Endothelial cell of umbilical vein (primary cell): ENCODE measurements at regions not wholly inside any gene's neighbourhood (a gene's known extent, or its start where the extent isn't known, plus 50 kb on each side); places are given as distances from the start of the nearest gene placed in this dataset.

Experiments used
- BruUV-seq: library from RNA; stranded (reverse); fragments of 400-500 nt; replicated peaks from 2 replicates; lab custom pipeline; 2021; lab: Mats Ljungman, UMichigan
- CTCF ChIA-PET: fragments of 300-600, 350-600 bp; sonication (Branson Sonifier 250); formaldehyde crosslinking; loops from one replicate; lab custom pipeline; 2021; ENCODE audit warnings: antibody characterized with exemption, inconsistent platforms; lab: Charles Lee
- POLR2A ChIA-PET: fragments of 300-600, 350-600 bp; sonication (Branson Sonifier 250); formaldehyde crosslinking; loops from one replicate; lab custom pipeline; 2021; ENCODE audit warnings: antibody characterized with exemption, inconsistent platforms; lab: Charles Lee
- DNase-seq: peaks from one replicate; pipeline ENCODE4 v3.0.0-alpha.2; 2011; ENCODE audit warnings: low read depth, low spot score
- FAIRE-seq: peaks from 2 replicates; lab custom pipeline; 2011; peaks lifted over from hg19 to GRCh38; lab: Jason Lieb, UNC
- H2AFZ ChIP-seq: 2 replicates; pipeline ENCODE4 v1.6.0; 2012; ENCODE audit warnings: low read depth, low read length, control low read depth, inconsistent platforms
- H3K27ac ChIP-seq: 2 replicates; pipeline ENCODE4 v1.5.1; 2011; ENCODE audit warnings: low read depth, mild to moderate bottlenecking, control low read depth, low read length, moderate library complexity; ENCODE audit not compliant: insufficient read depth
- H3K27me3 ChIP-seq, 2 experiments: 2 replicates each; pipeline versions ENCODE4 v1.6.0 to v1.6.1; 2011; ENCODE audit warnings: low read length in 2 of 2, mixed read lengths in 1 of 2; ENCODE audit not compliant: control insufficient read depth in 2 of 2, insufficient read depth in 2 of 2
- H3K36me3 ChIP-seq, 2 experiments: 2 replicates in 1 of 2; 3 replicates in 1 of 2; pipeline ENCODE4 v1.5.1; 2011; ENCODE audit warnings: low read length in 2 of 2, mild to moderate bottlenecking in 1 of 2, moderate library complexity in 1 of 2; ENCODE audit not compliant: control insufficient read depth in 2 of 2, insufficient read depth in 2 of 2; ENCODE audit errors: extremely low read depth in 1 of 2
- H3K4me1 ChIP-seq: 3 replicates; pipeline ENCODE4 v1.5.1; 2011; ENCODE audit warnings: mild to moderate bottlenecking, low read length; ENCODE audit not compliant: control insufficient read depth, insufficient read depth; ENCODE audit errors: extremely low read depth
- H3K4me2 ChIP-seq: 2 replicates; pipeline ENCODE4 v1.6.1; 2011; ENCODE audit warnings: low read length, control low read depth, mixed read lengths; ENCODE audit not compliant: insufficient read depth
- H3K4me3 ChIP-seq, 3 experiments: fragments of 200-600 bp in 1 of 3; sonication (generic), shearing (Covaris generic) in 1 of 3; replicated peaks in 1 of 3; 2 replicates each; pipeline ENCODE4 v1.5.1; 2011 to 2016; ENCODE audit warnings: control low read depth in 3 of 3, low read length in 3 of 3, mild to moderate bottlenecking in 2 of 3, inconsistent platforms in 1 of 3, low read depth in 1 of 3, moderate library complexity in 1 of 3; ENCODE audit not compliant: insufficient read depth in 1 of 3
- H3K79me2 ChIP-seq: 2 replicates; pipeline ENCODE4 v1.6.0; 2012; ENCODE audit warnings: low read length, inconsistent platforms; ENCODE audit not compliant: control insufficient read depth, insufficient read depth
- H3K9ac ChIP-seq: replicated peaks from 2 replicates; pipeline ENCODE3; 2011; ENCODE audit warnings: low read length, control low read depth; ENCODE audit not compliant: insufficient read depth; ENCODE audit errors: extremely low read depth
- H3K9me1 ChIP-seq: replicated peaks from 3 replicates; pipeline ENCODE4 v1.6.0; 2011; ENCODE audit warnings: mild to moderate bottlenecking, low read length; ENCODE audit not compliant: control insufficient read depth, insufficient read depth; ENCODE audit errors: extremely low read depth
- H3K9me3 ChIP-seq: replicated peaks from 2 replicates; pipeline ENCODE4 v1.5.1; 2012; ENCODE audit warnings: low read length, inconsistent platforms; ENCODE audit not compliant: control insufficient read depth, insufficient read depth
- H4K20me1 ChIP-seq: replicated peaks from 2 replicates; pipeline ENCODE3; 2011; ENCODE audit warnings: mild to moderate bottlenecking, low read length; ENCODE audit not compliant: control insufficient read depth, insufficient read depth; ENCODE audit errors: extremely low read depth
- CTCF ChIP-seq, 2 donors: IDR thresholded peaks; 1 replicate in 1 of 2; 2 replicates in 1 of 2; pipeline ENCODE4 v1.5.1; 2011; ENCODE audit warnings: low read length in 2 of 2, mild to moderate bottlenecking in 2 of 2, moderate library complexity in 2 of 2, control low read depth in 1 of 2, inconsistent platforms in 1 of 2, low read depth in 1 of 2; ENCODE audit not compliant: insufficient read depth in 1 of 2; ENCODE audit errors: extremely low read depth in 1 of 2
- EZH2 ChIP-seq: IDR thresholded peaks from 2 replicates; pipeline ENCODE4 v1.6.1; 2012; ENCODE audit warnings: borderline replicate concordance, low read depth, mild to moderate bottlenecking, moderate library complexity, low read length, inconsistent platforms; ENCODE audit not compliant: severe bottlenecking
- FOS ChIP-seq: IDR thresholded peaks from 2 replicates; pipeline ENCODE4 v1.6.1; 2011; ENCODE audit warnings: mild to moderate bottlenecking, low read length, moderate library complexity, borderline replicate concordance; ENCODE audit not compliant: insufficient read depth
- GATA2 ChIP-seq: IDR thresholded peaks from 2 replicates; pipeline ENCODE4 v1.7.0; 2011; ENCODE audit warnings: low read depth, mild to moderate bottlenecking, moderate library complexity, mixed read lengths, low read length; ENCODE audit not compliant: insufficient read length, insufficient read depth
- JUN ChIP-seq: IDR thresholded peaks from 2 replicates; pipeline ENCODE4 v1.6.1; 2011; ENCODE audit warnings: borderline replicate concordance, low read depth; ENCODE audit not compliant: insufficient read length, insufficient read depth
- MAX ChIP-seq: IDR thresholded peaks from 2 replicates; pipeline ENCODE4 v1.6.1; 2011; ENCODE audit not compliant: insufficient read depth, insufficient read length
- MYC ChIP-seq: IDR thresholded peaks from one replicate; pipeline ENCODE4 v1.6.1; 2011; ENCODE audit warnings: mild to moderate bottlenecking, low read depth, low read length
- POLR2A ChIP-seq: IDR thresholded peaks from 2 replicates; pipeline ENCODE4 v1.6.1; 2012; ENCODE audit warnings: low read depth, mild to moderate bottlenecking, control low read depth, low read length
- POLR2AphosphoS5 ChIP-seq: IDR thresholded peaks from 2 replicates; pipeline ENCODE4 v1.6.1; 2012; ENCODE audit warnings: low read depth, mild to moderate bottlenecking, control low read depth, low read length, moderate library complexity; ENCODE audit not compliant: insufficient read depth
- dilution Hi-C: fragments of 300-500 bp; cut with MboI; formaldehyde crosslinking; loops from one replicate; pipeline ENCODE4 v1.15.0; 2019; ENCODE audit warnings: low sequenced_read_pairs; ENCODE audit not compliant: extremely low pct_ligation_motif_present
- intact Hi-C: fragments of 100-400 bp; cut with micrococcal nuclease; formaldehyde crosslinking; loops from one replicate; pipeline ENCODE4 v1.10.0; 2022

GRCh38 chr15:58381697-58382096 is 50.1 kb upstream of the LIPC start:
- no peaks in the 10 kb centered on the region for H3K9me3 ChIP-seq

More at GRCh38 chr15:58381697-58382096, 50.1 kb upstream of the LIPC start:
- Histone ChIP-seq H3K27ac (no peak overlapping the region), H3K36me3 (no peaks in the 10 kb centered on the region), H3K9ac (no peak overlapping the region), H3K4me3 (no peak overlapping the region), H4K20me1 (no peaks in the 10 kb centered on the region), H3K4me2 (no peak overlapping the region), H3K27me3 (no peaks in the 10 kb centered on the region), H3K4me1 (peaks cover 9% of the 10 kb centered on the region), H2AFZ (no peak overlapping the region), H3K9me1 (no peaks in the 10 kb centered on the region), H3K79me2 (no peaks in the 10 kb centered on the region)
- no TSS peak for BruUV-seq
- no peak for TF ChIP-seq FOS
- TF ChIP-seq POLR2AphosphoS5, result no peak
- TF ChIP-seq CTCF (IDR thresholded peaks at IDR 0.05; ENCODE audit: extremely low read depth in 1 of 2, insufficient read depth in 1 of 2, low read depth in 1 of 2, low read length in 2 of 2), result no peak
- no peak for TF ChIP-seq EZH2
- TF ChIP-seq POLR2A, result no peak
- no peak for TF ChIP-seq JUN
- no peak for TF ChIP-seq MYC
- no peak for TF ChIP-seq GATA2
- TF ChIP-seq MAX, result no peak
- intact Hi-C loops (no loop called here), dilution Hi-C loops (no loop called here)
- CTCF ChIA-PET, result no interaction called here
- FAIRE-seq (no peak), DNase-seq (no peak)
- POLR2A ChIA-PET, result no interaction called here
